ENCODE measurements at regions not wholly inside any gene's neighbourhood (a gene's known extent, or its start where the extent isn't known, plus 50 kb on each side); places are given as distances from the start of the nearest gene placed in this dataset.

GRCh38 chr2:128720080-128721022 is 401.7 kb upstream of the HS6ST1 start:
- no peaks in the 10 kb centered on the region for H3K9me3 ChIP-seq (replicated peaks; ENCODE audit: insufficient read depth, low read length)
- no peak overlapping the region for H3K4me3 ChIP-seq (ENCODE audit: low read length)
- no peak for DNase-seq
- no peaks in the 10 kb centered on the region for H4K20me1 ChIP-seq (ENCODE audit: insufficient read depth, low read length)
- H3K27me3 ChIP-seq (replicated peaks; ENCODE audit: insufficient read depth, low read length), result no peaks in the 10 kb centered on the region
- H3K27ac ChIP-seq (ENCODE audit: low read length), result no peak overlapping the region
- H3K4me1 ChIP-seq (ENCODE audit: low read length), result no peaks in the 10 kb centered on the region
- H3K79me2 ChIP-seq (ENCODE audit: low read length), result no peaks in the 10 kb centered on the region
- no peak overlapping the region for H3K4me2 ChIP-seq (ENCODE audit: low read depth, low read length)
- no peaks in the 10 kb centered on the region for H3K9me2 ChIP-seq (replicated peaks; ENCODE audit: insufficient read depth, low read length)
- no peaks in the 10 kb centered on the region for H3K36me3 ChIP-seq (replicated peaks; ENCODE audit: insufficient read depth, low read length)
- H3K9ac ChIP-seq (ENCODE audit: low read length), result no peak overlapping the region
- TF ChIP-seq EZH2phosphoT487 (IDR thresholded peaks at IDR 0.05; ENCODE audit: low read length) (no peak), CTCF (IDR thresholded peaks at IDR 0.05; ENCODE audit: low read length) (no peak), EZH2 (optimal IDR thresholded peaks at IDR 0.05; ENCODE audit: low read depth, low read length) (no peak)
- no peak overlapping the region for H2AFZ ChIP-seq (ENCODE audit: low read length)
- H3F3A ChIP-seq (ENCODE audit: insufficient read depth, low read length), result no peaks in the 10 kb centered on the region

GRCh38 chr2:128721096-128721495 is 402.4 kb upstream of the HS6ST1 start:
- no peak for DNase-seq
- H3K79me2 ChIP-seq (ENCODE audit: low read length), result no peaks in the 10 kb centered on the region
- H3K27ac ChIP-seq (ENCODE audit: low read length), result no peak overlapping the region

DNA sequence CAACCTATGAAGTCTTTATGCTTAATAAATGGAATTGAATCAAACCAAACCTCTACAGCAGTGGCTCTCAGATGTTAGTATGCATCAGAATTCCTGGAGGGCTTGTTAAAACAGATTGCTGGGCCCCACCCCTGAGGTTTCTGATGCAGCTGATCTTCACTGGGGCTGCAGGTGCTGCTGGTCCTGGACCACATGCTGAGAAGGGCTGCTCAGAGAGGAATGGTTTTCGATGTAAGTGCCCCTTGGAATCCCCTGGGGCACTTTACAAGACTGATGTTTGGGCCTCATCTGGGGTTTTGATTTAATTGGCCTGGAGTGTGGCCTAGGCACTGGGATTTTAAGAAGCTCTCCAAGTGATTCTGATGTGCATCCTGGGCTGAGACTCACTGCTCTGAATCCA is 403.8 kb upstream of the HS6ST1 start:
- no peak for DNase-seq
- H3K27me3 ChIP-seq (replicated peaks; ENCODE audit: insufficient read depth, low read length), result no peaks in the 10 kb centered on the region
- no peaks in the 10 kb centered on the region for H4K20me1 ChIP-seq (ENCODE audit: insufficient read depth, low read length)
- H3K4me2 ChIP-seq (ENCODE audit: low read depth, low read length), result no peak overlapping the region
- H3K9ac ChIP-seq (ENCODE audit: low read length), result no peak overlapping the region
- no peaks in the 10 kb centered on the region for H3K79me2 ChIP-seq (ENCODE audit: low read length)
- no peaks in the 10 kb centered on the region for H3K9me2 ChIP-seq (replicated peaks; ENCODE audit: insufficient read depth, low read length)
- no peak overlapping the region for H3K27ac ChIP-seq (ENCODE audit: low read length)
- H3K4me1 ChIP-seq (ENCODE audit: low read length), result no peaks in the 10 kb centered on the region
- no peaks in the 10 kb centered on the region for H3F3A ChIP-seq (ENCODE audit: insufficient read depth, low read length)
- no peak overlapping the region for H2AFZ ChIP-seq (ENCODE audit: low read length)
- TF ChIP-seq EZH2phosphoT487 (IDR thresholded peaks at IDR 0.05; ENCODE audit: low read length) (no peak), EZH2 (optimal IDR thresholded peaks at IDR 0.05; ENCODE audit: low read depth, low read length) (no peak), CTCF (IDR thresholded peaks at IDR 0.05; ENCODE audit: low read length) (no peak)
- H3K9me3 ChIP-seq (replicated peaks; ENCODE audit: insufficient read depth, low read length), result no peaks in the 10 kb centered on the region
- H3K4me3 ChIP-seq (ENCODE audit: low read length), result no peak overlapping the region
- no peaks in the 10 kb centered on the region for H3K36me3 ChIP-seq (replicated peaks; ENCODE audit: insufficient read depth, low read length)

More at GRCh38 chr2:128721096-128721495, 402.4 kb upstream of the HS6ST1 start:
- Histone ChIP-seq H3F3A (ENCODE audit: insufficient read depth, low read length) (no peaks in the 10 kb centered on the region), H3K4me3 (ENCODE audit: low read length) (no peak overlapping the region), H3K4me1 (ENCODE audit: low read length) (no peaks in the 10 kb centered on the region), H3K9me3 (replicated peaks; ENCODE audit: insufficient read depth, low read length) (no peaks in the 10 kb centered on the region), H3K36me3 (replicated peaks; ENCODE audit: insufficient read depth, low read length) (no peaks in the 10 kb centered on the region), H3K4me2 (ENCODE audit: low read depth, low read length) (no peak overlapping the region), H3K9ac (ENCODE audit: low read length) (no peak overlapping the region), H3K27me3 (replicated peaks; ENCODE audit: insufficient read depth, low read length) (no peaks in the 10 kb centered on the region), H3K9me2 (replicated peaks; ENCODE audit: insufficient read depth, low read length) (no peaks in the 10 kb centered on the region), H4K20me1 (ENCODE audit: insufficient read depth, low read length) (no peaks in the 10 kb centered on the region), H2AFZ (ENCODE audit: low read length) (no peak overlapping the region)
- TF ChIP-seq EZH2 (optimal IDR thresholded peaks at IDR 0.05; ENCODE audit: low read depth, low read length) (no peak), EZH2phosphoT487 (IDR thresholded peaks at IDR 0.05; ENCODE audit: low read length) (no peak), CTCF (IDR thresholded peaks at IDR 0.05; ENCODE audit: low read length) (no peak)
